LNCaP clone FGC (cell line): ENCODE measurements at regions not wholly inside any gene's neighbourhood (a gene's known extent, or its start where the extent isn't known, plus 50 kb on each side); places are given as distances from the start of the nearest gene placed in this dataset.

Source experiments
- DNase-seq: peaks from one replicate; pipeline ENCODE4 v3.0.0-alpha.2; 2011; ENCODE audit warnings: low read depth
- H3K4me3 ChIP-seq: 2 replicates; pipeline ENCODE4 v1.5.1; 2011; ENCODE audit warnings: mild to moderate bottlenecking, low read depth, low read length, control low read depth
- TF ChIP-seq, protein P1 (sequence below): IDR thresholded peaks from 2 replicates; pipeline ENCODE4 v1.5.1; 2012; ENCODE audit warnings: mild to moderate bottlenecking; ENCODE audit not compliant: control insufficient read depth, insufficient read depth; ENCODE audit errors: extremely low read depth

DNA sequence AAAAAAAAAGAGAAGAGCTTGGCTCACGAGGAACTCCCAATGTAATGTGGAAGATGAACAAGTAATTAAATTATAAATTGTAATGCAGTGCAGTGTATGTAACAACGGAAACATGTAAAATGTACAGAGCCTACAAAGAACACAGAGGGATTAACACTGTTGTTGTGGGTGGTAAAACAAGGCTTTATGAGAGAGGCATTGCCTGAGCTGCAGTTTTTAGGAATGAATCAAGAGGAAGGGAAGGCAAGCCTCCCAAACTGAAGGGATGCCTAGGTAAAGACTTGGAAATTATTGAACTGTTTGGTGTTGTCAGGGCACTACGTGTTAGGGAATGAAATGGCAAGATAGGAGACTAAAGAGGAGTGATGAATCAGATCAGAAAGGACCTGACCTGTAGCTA, 213.7 kb downstream of the HTR7 start:
- DNase-seq, result no peak
- TF ChIP-seq, protein P1, sequence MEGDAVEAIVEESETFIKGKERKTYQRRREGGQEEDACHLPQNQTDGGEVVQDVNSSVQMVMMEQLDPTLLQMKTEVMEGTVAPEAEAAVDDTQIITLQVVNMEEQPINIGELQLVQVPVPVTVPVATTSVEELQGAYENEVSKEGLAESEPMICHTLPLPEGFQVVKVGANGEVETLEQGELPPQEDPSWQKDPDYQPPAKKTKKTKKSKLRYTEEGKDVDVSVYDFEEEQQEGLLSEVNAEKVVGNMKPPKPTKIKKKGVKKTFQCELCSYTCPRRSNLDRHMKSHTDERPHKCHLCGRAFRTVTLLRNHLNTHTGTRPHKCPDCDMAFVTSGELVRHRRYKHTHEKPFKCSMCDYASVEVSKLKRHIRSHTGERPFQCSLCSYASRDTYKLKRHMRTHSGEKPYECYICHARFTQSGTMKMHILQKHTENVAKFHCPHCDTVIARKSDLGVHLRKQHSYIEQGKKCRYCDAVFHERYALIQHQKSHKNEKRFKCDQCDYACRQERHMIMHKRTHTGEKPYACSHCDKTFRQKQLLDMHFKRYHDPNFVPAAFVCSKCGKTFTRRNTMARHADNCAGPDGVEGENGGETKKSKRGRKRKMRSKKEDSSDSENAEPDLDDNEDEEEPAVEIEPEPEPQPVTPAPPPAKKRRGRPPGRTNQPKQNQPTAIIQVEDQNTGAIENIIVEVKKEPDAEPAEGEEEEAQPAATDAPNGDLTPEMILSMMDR, result no peak

DNA sequence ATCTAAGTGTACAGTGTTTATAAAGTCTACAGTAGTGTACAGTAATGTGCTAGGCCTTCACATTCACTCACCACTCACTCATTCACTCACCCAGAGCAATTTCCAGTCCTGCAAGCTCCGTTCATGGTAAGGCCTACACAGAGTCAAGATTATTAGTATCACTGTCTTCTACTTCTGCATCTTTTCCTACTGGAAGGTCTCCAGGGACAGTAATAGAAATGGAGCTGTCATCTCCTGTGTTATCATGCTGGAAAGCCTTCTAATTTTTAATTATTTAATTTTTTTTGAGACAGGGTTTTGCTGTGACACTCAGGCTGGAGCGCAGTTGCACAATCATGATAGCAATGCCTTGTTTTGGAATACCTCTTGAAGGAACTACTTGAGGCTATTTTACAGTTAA, 207.0 kb downstream of the HTR7 start:
- DNase-seq, result no peak
- no peak overlapping the region for H3K4me3 ChIP-seq
- TF ChIP-seq, protein P1, result no peak

More for the DNA sequence above, 213.7 kb downstream of the HTR7 start:
- H3K4me3 ChIP-seq, result no peak overlapping the region

DNA sequence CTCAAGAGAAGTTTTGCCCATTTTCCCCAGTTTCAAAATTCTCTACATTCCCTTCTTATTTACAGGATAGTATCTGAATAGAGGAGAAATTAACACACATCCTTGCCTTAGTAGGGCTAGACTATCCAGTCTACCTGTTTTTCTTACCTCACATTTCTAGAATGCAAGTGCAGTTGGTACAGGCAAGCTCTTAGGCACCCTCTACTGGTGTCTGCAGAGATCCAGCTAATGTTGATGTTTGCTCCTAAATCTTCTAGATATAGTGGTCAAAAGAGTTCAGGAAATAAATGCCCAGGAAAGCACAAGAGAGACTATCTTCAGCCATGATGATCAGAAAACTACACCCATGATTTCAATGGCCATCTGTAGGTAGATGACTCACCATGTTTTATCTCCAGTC, 205.3 kb downstream of the HTR7 start:
- no peak overlapping the region for H3K4me3 ChIP-seq
- TF ChIP-seq, protein P1, result peak; percentile 65
- DNase-seq, result no peak

DNA sequence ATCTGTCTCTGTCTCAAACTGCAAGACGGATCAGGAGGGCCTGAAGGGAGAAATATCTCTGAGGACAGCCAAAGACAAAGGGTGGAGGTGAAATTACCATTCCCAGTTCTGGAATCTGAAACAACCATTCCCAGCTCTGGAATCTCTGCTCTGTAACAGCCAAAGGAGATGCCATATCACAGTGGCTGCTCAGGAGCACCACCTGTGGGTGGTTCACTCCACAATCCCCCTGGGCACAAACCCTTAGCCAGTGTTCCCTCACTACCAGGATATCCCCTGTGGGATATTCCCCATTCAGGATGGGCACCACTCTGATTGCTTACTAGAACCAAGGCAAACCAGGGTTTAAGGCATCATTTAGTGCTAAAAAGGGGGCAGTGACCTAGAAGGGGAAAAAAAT, 199.0 kb downstream of the HTR7 start:
- H3K4me3 ChIP-seq, result no peak overlapping the region
- TF ChIP-seq, protein P1, result peak; percentile 36; the same call in 1 of the 2 replicates
- no peak for DNase-seq

DNA sequence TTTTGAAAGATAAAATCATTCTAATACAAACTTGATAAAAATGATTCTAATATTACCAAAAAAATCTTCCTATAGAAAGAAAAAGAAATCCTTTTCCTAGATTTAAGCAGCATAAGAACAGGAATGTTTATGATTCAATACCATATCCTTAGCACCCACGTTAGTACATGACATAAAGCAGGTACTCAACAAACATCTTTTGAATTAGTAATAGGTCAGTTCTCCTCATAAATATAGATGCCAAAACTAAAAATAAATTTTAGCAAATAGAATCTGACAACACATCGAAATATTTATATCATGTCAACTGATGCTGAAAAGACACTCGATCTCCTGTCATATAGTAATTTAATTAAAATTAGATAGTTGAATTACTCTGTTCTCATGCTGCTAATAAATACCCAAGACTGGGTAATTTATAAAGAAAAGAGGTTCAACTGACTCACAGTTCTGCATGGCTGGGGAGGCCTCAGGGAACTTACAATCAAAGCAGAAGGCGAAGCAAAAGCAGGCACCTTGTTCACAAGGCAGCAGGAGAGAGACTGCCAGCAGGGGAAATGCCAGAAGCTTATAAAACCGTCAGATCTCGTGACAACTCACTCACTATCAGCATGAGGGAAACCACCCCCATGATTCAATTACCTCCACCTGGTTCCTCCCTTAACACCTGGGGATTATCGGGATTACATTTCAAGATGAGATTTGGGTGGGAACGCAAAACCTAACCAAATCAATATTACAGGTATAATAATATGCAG, 191.8 kb downstream of the HTR7 start:
- DNase-seq, result no peak
- TF ChIP-seq, protein P1, result no peak
- H3K4me3 ChIP-seq, result no peak overlapping the region

DNA sequence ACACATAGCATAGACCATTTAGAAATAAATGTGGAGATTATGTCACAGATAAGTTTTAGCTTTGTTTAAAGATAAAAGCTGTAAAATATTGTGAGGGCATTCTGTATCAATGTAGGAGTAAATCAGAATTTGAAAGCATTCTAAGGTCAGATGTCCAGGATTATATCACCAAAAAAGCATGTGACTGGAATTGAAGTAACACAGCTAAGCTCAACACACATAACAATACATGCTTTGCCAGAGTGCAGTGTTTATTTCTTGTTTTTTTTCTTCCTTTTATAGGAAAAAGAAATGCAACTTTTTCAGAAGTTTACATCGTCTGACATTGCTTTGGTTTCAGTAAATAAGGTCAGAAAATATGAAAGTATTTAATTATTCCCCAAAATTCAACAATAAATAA, 183.4 kb downstream of the HTR7 start:
- no peak for DNase-seq
- TF ChIP-seq, protein P1, result no peak
- H3K4me3 ChIP-seq, result no peak overlapping the region

DNA sequence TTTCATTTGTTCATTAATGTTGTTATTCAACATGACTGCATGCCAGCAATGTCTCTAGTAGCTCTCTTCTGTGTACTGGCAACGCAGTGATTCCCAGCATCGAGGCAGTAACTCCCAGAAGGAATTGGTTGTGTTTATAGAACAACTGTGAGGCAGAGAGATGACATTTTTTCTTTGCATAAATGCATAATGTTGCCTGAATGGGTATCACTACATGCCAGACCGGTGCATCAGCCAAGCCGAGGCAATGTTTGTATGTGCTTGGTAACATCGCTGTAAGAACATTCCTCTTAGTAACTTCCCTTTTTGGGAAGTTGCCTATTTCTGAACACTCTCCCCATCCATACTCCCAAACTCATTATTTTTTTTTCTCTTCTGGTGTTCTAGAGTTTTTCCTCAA, 182.9 kb downstream of the HTR7 start:
- H3K4me3 ChIP-seq, result no peak overlapping the region
- TF ChIP-seq, protein P1, result no peak
- DNase-seq, result no peak
